Fibroblast of the aortic adventitia (primary cell): ENCODE measurements at regions not wholly inside any gene's neighbourhood (a gene's known extent, or its start where the extent isn't known, plus 50 kb on each side); places are given as distances from the start of the nearest gene placed in this dataset.
"Not testable (repeated sequence)": the region's sequence is repeated elsewhere in the genome, so short reads cannot be mapped to it uniquely, and the experiment has no call there.

ENCODE experiments used
- DNase-seq: peaks from one replicate; pipeline ENCODE4 v3.0.0-alpha.2; 2010; ENCODE audit warnings: low read depth
- H3K4me3 ChIP-seq: 2 replicates; pipeline ENCODE4 v1.5.1; 2011; ENCODE audit warnings: low read depth, mild to moderate bottlenecking, control low read depth, low read length, moderate library complexity
- TF ChIP-seq, protein P1 (sequence below): IDR thresholded peaks from 2 replicates; pipeline ENCODE4 v1.5.1; 2011; ENCODE audit warnings: mild to moderate bottlenecking, low read length, control low read depth, inconsistent platforms; ENCODE audit not compliant: insufficient read depth

DNA sequence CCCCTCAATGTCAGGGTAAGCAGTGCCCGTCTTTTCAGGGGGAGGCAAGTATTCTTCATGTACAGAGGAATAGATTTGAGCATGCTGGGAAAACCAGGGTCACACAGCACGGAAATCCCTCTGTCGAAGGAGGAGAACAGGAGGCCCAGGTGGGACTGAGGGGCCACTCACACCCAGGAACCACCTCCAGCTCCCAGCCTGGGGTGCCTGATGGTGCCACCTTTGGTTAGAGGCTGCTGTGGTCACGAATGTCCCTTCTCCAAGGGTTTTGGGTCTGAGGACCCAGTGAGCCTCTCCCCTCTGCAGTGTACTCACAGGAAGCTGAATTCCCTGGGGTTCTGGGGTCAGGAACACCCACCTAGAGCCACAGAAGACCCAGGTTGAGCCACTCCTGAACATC lies 197.3 kb downstream of the ANKRD30B start:
- H3K4me3 ChIP-seq = no peak overlapping the region
- TF ChIP-seq, protein P1, sequence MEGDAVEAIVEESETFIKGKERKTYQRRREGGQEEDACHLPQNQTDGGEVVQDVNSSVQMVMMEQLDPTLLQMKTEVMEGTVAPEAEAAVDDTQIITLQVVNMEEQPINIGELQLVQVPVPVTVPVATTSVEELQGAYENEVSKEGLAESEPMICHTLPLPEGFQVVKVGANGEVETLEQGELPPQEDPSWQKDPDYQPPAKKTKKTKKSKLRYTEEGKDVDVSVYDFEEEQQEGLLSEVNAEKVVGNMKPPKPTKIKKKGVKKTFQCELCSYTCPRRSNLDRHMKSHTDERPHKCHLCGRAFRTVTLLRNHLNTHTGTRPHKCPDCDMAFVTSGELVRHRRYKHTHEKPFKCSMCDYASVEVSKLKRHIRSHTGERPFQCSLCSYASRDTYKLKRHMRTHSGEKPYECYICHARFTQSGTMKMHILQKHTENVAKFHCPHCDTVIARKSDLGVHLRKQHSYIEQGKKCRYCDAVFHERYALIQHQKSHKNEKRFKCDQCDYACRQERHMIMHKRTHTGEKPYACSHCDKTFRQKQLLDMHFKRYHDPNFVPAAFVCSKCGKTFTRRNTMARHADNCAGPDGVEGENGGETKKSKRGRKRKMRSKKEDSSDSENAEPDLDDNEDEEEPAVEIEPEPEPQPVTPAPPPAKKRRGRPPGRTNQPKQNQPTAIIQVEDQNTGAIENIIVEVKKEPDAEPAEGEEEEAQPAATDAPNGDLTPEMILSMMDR = no peak
- no peak for DNase-seq

DNA sequence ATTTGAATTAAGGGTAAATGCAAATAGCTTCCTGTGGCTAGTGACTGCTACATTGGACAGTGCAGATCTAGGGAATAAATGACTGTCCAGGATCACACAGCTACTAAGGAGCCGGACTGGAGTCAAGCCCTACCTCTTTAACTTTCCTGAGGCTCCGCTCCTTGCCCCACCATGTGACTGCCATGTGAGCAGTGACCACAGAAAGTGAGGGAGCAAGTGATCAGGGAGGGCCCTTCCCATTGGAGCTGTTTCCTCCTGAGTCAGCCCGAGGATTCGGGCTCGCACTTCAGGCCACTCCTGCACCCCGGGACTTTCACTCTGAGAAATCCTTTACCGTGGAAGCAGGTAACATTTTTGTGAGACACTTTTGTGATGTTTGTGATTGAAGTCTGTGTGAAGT lies 198.0 kb downstream of the ANKRD30B start:
- DNase-seq = no peak
- TF ChIP-seq, protein P1 = no peak

DNA sequence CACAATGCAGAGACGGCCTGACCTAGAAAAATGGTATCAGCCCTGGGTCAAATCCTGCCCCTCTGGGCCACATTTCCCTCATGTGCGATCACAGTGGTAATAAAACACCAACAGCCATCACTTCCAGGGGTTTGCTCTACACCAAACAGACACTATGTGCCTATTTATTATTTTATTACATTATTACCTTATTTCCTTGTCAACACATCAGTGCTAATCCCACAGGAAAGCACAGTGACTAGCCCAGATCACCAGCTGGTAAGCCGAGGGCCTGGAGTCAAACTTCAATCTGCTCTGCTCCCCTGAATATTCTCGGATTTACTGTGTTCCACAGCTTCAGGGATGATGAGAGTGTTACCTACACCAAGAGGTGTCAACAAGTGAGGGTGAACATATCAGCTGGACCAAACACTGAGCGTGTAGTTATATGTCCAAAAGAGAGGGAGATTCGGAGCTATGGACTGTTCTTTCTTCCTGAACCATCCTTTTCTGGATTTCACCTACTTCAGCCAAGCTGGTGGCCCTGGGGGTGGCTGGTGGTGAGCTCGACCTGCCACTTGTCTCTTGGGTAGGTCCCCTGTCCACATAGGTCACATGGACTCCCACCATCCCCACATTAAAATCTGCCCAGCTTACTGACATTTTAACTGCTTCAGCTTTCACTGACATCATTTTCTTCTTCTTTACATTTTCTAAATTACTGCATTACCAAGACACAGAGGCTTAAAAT lies 198.9 kb downstream of the ANKRD30B start:
- DNase-seq, H3K4me3 ChIP-seq: not testable (repeated sequence)

More for the DNA sequence above, 198.0 kb downstream of the ANKRD30B start:
- H3K4me3 ChIP-seq = no peak overlapping the region

DNA sequence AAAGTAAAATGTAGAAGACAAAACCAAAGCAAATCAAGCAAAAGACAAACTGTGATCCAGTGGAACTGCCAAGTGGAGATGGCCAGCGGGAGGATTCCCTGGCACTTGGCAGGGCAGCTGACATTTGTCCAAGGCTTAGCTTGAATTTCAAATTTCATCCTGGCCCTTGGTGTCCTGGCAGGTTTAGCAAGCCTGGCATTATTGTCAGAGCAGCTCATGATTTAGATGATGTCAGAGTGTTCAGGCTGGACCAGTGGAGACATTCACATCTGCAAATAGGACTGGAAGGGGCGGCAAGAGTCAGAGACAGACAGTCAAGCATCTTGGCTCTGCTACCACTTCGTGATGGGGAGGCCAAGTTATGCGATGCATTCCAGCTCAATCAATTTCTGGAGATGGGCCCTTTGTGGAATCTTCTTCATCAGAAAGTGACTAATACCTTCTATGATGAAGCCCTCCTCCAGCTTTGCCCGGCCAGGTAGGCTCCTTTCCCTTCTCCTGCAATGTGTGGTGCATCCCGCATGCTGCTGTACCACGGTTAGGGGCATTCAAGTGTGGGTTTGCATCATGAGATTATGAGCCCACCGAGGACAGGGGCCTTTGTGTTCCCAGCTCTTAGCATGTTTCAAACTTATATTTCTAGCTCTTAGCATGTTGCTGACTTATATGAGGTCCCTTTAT lies 199.7 kb downstream of the ANKRD30B start:
- no peak overlapping the region for H3K4me3 ChIP-seq
- TF ChIP-seq, protein P1 = no peak
- no peak for DNase-seq

DNA sequence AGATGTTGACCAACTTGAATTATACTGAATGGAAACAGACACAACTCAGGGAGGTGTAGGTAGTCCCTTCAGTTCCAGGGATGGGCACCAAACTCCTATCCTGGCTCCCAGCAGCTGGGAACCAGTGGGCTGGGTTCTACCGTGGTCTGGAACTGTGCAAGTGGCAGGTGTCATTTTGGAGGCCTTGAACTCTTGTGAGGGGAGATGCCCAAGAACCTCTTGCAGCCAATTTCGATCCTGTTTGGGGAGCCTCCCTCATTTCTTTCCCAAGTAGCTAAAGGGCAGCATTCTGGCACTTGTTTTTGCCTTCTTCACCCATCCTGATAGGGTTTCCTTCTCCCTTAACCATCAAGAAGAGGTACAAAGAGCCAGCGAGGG lies 200.2 kb downstream of the ANKRD30B start:
- TF ChIP-seq, protein P1 = no peak
- no peak for DNase-seq
- H3K4me3 ChIP-seq = no peak overlapping the region

DNA sequence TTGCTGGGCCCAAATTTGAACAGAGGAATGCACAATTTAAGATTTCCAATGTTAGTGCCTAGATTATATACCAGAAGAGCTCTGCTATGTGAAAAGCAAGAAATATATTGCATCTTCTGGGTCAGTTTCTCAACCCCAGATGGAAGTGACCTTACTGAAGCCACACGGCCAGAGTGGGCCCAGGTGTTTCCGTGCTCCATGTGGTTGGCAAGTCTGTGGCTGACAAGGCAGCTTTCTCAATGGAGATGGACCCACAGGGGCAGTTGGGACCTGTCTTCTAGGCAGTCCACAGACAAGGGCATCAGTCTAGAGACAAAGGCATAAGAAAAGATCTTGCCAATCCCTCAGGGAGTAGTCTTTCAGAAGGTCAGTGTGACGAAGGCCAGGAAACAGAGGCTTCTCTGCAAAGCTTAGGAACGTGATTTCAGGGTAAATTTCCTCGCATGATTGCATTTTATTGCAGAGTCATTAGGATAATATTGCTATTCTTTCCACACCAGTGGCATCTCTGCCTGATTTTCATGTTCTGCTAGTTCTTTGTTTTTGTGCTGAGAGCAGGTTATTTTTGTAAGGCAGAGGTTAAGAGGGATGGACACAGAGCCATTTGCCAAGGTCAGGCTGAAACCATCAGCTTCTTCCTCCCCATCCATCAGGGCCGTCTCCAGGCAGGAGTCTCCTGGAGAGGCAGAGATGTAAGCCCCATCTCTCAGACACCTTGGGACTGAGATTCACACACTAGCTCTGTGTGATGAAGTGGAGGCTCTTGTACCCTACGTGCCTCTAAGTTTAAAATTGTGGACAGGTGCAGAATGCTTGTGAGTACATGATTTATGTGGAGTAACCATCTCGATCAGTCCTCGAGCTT lies 202.1 kb downstream of the ANKRD30B start:
- TF ChIP-seq, protein P1 = no peak
- DNase-seq = no peak
- H3K4me3 ChIP-seq = no peak overlapping the region

DNA sequence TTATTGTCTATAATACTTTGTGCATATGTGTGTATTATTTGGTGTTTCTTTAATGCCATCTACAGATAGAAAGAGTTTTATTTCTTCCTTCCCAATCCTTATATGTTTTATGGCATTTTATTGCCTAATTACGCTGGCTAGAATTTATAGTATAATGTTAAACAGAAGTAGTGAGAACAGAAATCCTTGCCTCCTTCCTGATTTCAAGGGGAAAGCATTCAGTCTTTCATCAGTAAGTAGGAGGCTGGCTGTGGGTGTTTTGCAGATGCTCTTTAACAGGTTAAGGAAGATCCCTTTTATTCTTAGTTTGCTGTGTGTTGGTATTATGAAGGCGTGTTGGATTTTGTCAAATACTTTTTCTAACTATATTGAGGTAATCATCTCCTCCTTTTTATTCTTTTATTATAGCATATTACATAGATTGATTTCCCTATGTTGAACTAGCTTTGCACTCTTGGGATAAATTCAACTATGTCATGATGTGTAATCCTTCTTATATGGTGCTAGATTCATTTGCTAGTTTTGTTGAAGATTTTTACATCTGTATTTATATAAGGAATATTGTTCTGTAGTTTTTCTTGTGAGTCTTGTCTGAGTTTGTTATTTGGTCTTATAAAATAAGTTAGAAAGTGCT lies 204.6 kb downstream of the ANKRD30B start:
- DNase-seq, H3K4me3 ChIP-seq: not testable (repeated sequence)
